HepG2 (cell line): ENCODE measurements at regions not wholly inside any gene's neighbourhood (a gene's known extent, or its start where the extent isn't known, plus 50 kb on each side); places are given as distances from the start of the nearest gene placed in this dataset.

ENCODE experiments used
- ATF7-NPFF ChIP-seq: sonication (generic); formaldehyde crosslinking; IDR thresholded peaks from 2 replicates; pipeline ENCODE4 v1.8.1; 2023; ENCODE audit warnings: mild to moderate bottlenecking, low read depth, missing genetic modification reagents, moderate library complexity
- FOXP4 ChIP-seq: sonication (generic); formaldehyde crosslinking; IDR thresholded peaks from 2 replicates; pipeline ENCODE4 v1.4.0; 2020; ENCODE audit warnings: missing genetic modification reagents
- GABPA ChIP-seq, 2 experiments: IDR thresholded peaks; 2 replicates each; pipeline ENCODE4 v1.6.1; 2011 to 2016; ENCODE audit warnings: low read depth in 2 of 2, low read length in 1 of 2, missing biosample characterization in 1 of 2, missing genetic modification characterization in 1 of 2
- HNF4A ChIP-seq: sonication (generic); formaldehyde crosslinking; IDR thresholded peaks from 2 replicates; pipeline ENCODE4 v1.4.0; 2020; ENCODE audit warnings: missing genetic modification reagents
- HNF4G ChIP-seq, 2 experiments: sonication (generic) in 1 of 2; formaldehyde crosslinking in 1 of 2; IDR thresholded peaks; 2 replicates each; pipeline versions ENCODE4 v1.4.0 to v1.6.1; 2011 to 2020; ENCODE audit warnings: borderline replicate concordance in 2 of 2, low read depth in 2 of 2, mild to moderate bottlenecking in 2 of 2, low read length in 1 of 2, missing genetic modification reagents in 1 of 2, moderate library complexity in 1 of 2
- KMT2A ChIP-seq: sonication (generic); formaldehyde crosslinking; IDR thresholded peaks from 2 replicates; pipeline ENCODE4 v1.4.0; 2020; ENCODE audit warnings: missing genetic modification reagents
- LCORL ChIP-seq, 2 experiments: fragments of 450-650 bp in 1 of 2; sonication (generic) in 1 of 2; formaldehyde crosslinking in 1 of 2; IDR thresholded peaks; 2 replicates each; pipeline versions ENCODE4 v1.5.0 to v1.6.1; 2017 to 2020; ENCODE audit warnings: antibody characterized with exemption in 1 of 2, missing genetic modification reagents in 1 of 2
- MIXL1 ChIP-seq: IDR thresholded peaks from 2 replicates; pipeline ENCODE4 v1.6.1; 2016
- PAXIP1 ChIP-seq: sonication (generic); formaldehyde crosslinking; conservative IDR thresholded peaks from 2 replicates; pipeline ENCODE4 v1.4.0; 2020; ENCODE audit warnings: mild to moderate bottlenecking, missing genetic modification reagents, moderate library complexity
- RAD21 ChIP-seq: fragments of 450-650 bp; formaldehyde crosslinking; IDR thresholded peaks from 2 replicates; pipeline ENCODE4 v1.5.0; 2020; ENCODE audit warnings: mild to moderate bottlenecking
- ZFX ChIP-seq: sonication (generic); formaldehyde crosslinking; IDR thresholded peaks from 2 replicates; pipeline ENCODE4 v1.4.0; 2020; ENCODE audit warnings: mild to moderate bottlenecking, low read depth, missing genetic modification reagents, moderate library complexity
- ZNF256 ChIP-seq: sonication (generic); formaldehyde crosslinking; conservative IDR thresholded peaks from 2 replicates; pipeline ENCODE4 v1.4.0; 2020; ENCODE audit warnings: missing genetic modification reagents
- ZNF609 ChIP-seq: sonication (generic); formaldehyde crosslinking; IDR thresholded peaks from 2 replicates; pipeline ENCODE4 v1.4.0; 2020; ENCODE audit warnings: mild to moderate bottlenecking, missing genetic modification reagents, borderline replicate concordance

GRCh38 chr9:130768265-130768664, 66.8 kb upstream of the ABL1 start (continued):
- peak; percentile 35; the same call in 1 of the 2 replicates for TF ChIP-seq FOXP4 (CRISPR knock-in tag)
- TF ChIP-seq ZNF609 (CRISPR knock-in tag) = peak; percentile 34; the same call in 1 of the 2 replicates
- no peak for TF ChIP-seq ZNF256
- no peak for TF ChIP-seq LCORL (IDR thresholded peaks at IDR 0.05)
- TF ChIP-seq LCORL (CRISPR knock-in tag; IDR thresholded peaks at IDR 0.05) = 0 out of 2 replicates have a peak, but pooled peaks have one; percentile 34
- 0 out of 2 replicates have a peak, but pooled peaks have one; percentile 17 for TF ChIP-seq RAD21 (CRISPR knock-in tag)
- TF ChIP-seq PAXIP1 (CRISPR knock-in tag) = peak; percentile 45
- TF ChIP-seq GABPA (IDR thresholded peaks at IDR 0.05; ENCODE audit: low read depth, low read length) = peak; percentile 20; the same call in 1 of the 2 replicates
- TF ChIP-seq GABPA (CRISPR knock-in tag; IDR thresholded peaks at IDR 0.05; ENCODE audit: low read depth) = peak; percentile 74
- no peak for TF ChIP-seq ATF7-NPFF (CRISPR knock-in tag)
- 0 out of 2 replicates have a peak, but pooled peaks have one; percentile 34 for TF ChIP-seq MIXL1
- 0 out of 2 replicates have a peak, but pooled peaks have one; percentile 37 for TF ChIP-seq KMT2A (CRISPR knock-in tag)
- TF ChIP-seq HNF4A (CRISPR knock-in tag) = peak; percentile 67
- peak; percentile 48; the same call in 1 of the 2 replicates for TF ChIP-seq ZFX (CRISPR knock-in tag)
- 0 out of 2 replicates have a peak, but pooled peaks have one; percentile 35 for TF ChIP-seq HNF4G (IDR thresholded peaks at IDR 0.05; ENCODE audit: borderline replicate concordance, low read depth, low read length)
- no peak for TF ChIP-seq HNF4G (CRISPR knock-in tag; IDR thresholded peaks at IDR 0.05; ENCODE audit: borderline replicate concordance, low read depth)
